OCI-LY1 (cell line): ENCODE measurements at regions not wholly inside any gene's neighbourhood (a gene's known extent, or its start where the extent isn't known, plus 50 kb on each side); places are given as distances from the start of the nearest gene placed in this dataset.

ENCODE experiments used
- EZH2 ChIP-seq: fragments of 200-600 bp; sonication (generic), shearing (Covaris generic); IDR thresholded peaks from 2 replicates; pipeline ENCODE4 v1.8.0; 2017; ENCODE audit warnings: borderline replicate concordance, mixed run types, mild to moderate bottlenecking, antibody characterized with exemption, low read length, moderate library complexity, mixed read lengths
- TF ChIP-seq, protein P1 (sequence below): fragments of 200-600 bp; sonication (generic), shearing (Covaris generic); IDR thresholded peaks from 2 replicates; pipeline ENCODE4 v1.5.1; 2017; ENCODE audit warnings: mild to moderate bottlenecking, antibody characterized with exemption, low read length, moderate library complexity, mixed read lengths

DNA sequence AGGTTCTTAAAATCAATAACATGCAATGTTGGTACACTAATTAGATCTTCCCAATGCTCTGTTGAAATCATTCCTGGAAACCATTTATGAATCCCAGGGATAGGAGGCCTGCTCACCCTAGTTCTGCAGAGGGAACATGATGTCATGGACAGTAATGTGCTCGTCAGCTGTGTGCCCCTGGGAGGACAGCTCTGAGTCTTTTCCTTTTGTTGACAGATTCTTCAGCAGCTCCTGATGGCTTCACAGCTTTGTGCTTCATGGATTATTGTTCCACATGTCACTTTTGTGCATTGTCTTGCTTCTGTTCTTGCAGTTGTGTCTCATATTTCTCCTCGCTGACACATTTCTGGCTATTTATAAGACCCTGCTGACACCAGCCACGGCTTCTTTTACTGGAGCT is 367.5 kb downstream of the CCSER2 start:
- TF ChIP-seq EZH2 = no peak
- TF ChIP-seq, protein P1, sequence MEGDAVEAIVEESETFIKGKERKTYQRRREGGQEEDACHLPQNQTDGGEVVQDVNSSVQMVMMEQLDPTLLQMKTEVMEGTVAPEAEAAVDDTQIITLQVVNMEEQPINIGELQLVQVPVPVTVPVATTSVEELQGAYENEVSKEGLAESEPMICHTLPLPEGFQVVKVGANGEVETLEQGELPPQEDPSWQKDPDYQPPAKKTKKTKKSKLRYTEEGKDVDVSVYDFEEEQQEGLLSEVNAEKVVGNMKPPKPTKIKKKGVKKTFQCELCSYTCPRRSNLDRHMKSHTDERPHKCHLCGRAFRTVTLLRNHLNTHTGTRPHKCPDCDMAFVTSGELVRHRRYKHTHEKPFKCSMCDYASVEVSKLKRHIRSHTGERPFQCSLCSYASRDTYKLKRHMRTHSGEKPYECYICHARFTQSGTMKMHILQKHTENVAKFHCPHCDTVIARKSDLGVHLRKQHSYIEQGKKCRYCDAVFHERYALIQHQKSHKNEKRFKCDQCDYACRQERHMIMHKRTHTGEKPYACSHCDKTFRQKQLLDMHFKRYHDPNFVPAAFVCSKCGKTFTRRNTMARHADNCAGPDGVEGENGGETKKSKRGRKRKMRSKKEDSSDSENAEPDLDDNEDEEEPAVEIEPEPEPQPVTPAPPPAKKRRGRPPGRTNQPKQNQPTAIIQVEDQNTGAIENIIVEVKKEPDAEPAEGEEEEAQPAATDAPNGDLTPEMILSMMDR = no peak
